GM12891 (cell line): ENCODE measurements at regions not wholly inside any gene's neighbourhood (a gene's known extent, or its start where the extent isn't known, plus 50 kb on each side); places are given as distances from the start of the nearest gene placed in this dataset.
A peak's percentile ranks its signal among the peaks of the same experiment; 100 is the strongest.

Experiments
- POLR2A ChIP-seq: IDR thresholded peaks from 2 replicates; pipeline ENCODE4 v1.6.1; 2011; ENCODE audit warnings: low read depth, low read length, control low read depth
- POLR2AphosphoS5 ChIP-seq: IDR thresholded peaks from 2 replicates; pipeline ENCODE4 v1.6.1; 2011; ENCODE audit warnings: low read depth, low read length, control low read depth
- SPI1 ChIP-seq: IDR thresholded peaks from 2 replicates; pipeline ENCODE4 v1.6.1; 2011; ENCODE audit warnings: low read depth, low read length, control low read depth
- TAF1 ChIP-seq: IDR thresholded peaks from 2 replicates; pipeline ENCODE4 v1.6.1; 2011; ENCODE audit warnings: low read depth, low read length, control low read depth

- no peak for TF ChIP-seq POLR2A
- TF ChIP-seq POLR2AphosphoS5: no peak
- TF ChIP-seq TAF1: no peak
- TF ChIP-seq SPI1: peak; percentile 44
Observed at GRCh38 chr16:26651464-26651863, 415.3 kb upstream of the C16orf82 start.
